ENCODE measurements at regions not wholly inside any gene's neighbourhood (a gene's known extent, or its start where the extent isn't known, plus 50 kb on each side); places are given as distances from the start of the nearest gene placed in this dataset.
"Not testable (repeated sequence)": the region's sequence is repeated elsewhere in the genome, so short reads cannot be mapped to it uniquely, and the experiment has no call there.

- no peaks in the 10 kb centered on the region for H3K36me3 Mint-ChIP-seq (ENCODE audit: low read depth)
- no peaks in the 10 kb centered on the region for H3K4me1 Mint-ChIP-seq
- H3K4me3 Mint-ChIP-seq = no peak overlapping the region
- ATAC-seq (no peak), DNase-seq (no peak)
- H3K27me3 Mint-ChIP-seq = no peaks in the 10 kb centered on the region
- CTCF ChIA-PET = no interaction called here
- H3K27ac Mint-ChIP-seq = no peak overlapping the region
- H3K9me3 Mint-ChIP-seq (ENCODE audit: low read depth) = no peaks in the 10 kb centered on the region
- intact Hi-C loops (cut with DNase I, micrococcal nuclease) = no loop called here
- POLR2A ChIA-PET = no interaction called here
Measured at GRCh38 chr3:145079436-145079835, 1081.5 kb downstream of the PLOD2 start.

GRCh38 chr3:145087038-145087437 lies 1073.9 kb downstream of the PLOD2 start:
- DNase-seq (no peak), ATAC-seq (no peak)
- POLR2A ChIA-PET = no interaction called here
- Mint-ChIP-seq H3K4me3 (no peak overlapping the region), H3K27me3 (no peaks in the 10 kb centered on the region), H3K27ac (no peak overlapping the region), H3K4me1 (no peaks in the 10 kb centered on the region), H3K36me3 (ENCODE audit: low read depth) (no peaks in the 10 kb centered on the region), H3K9me3 (ENCODE audit: low read depth) (no peaks in the 10 kb centered on the region)
- CTCF ChIA-PET = no interaction called here
- intact Hi-C loops (cut with DNase I, micrococcal nuclease) = no loop called here

GRCh38 chr3:145088917-145089316 lies 1072.1 kb downstream of the PLOD2 start:
- ATAC-seq = no peak
- CTCF ChIA-PET = no interaction called here
- Mint-ChIP-seq H3K36me3 (ENCODE audit: low read depth) (no peaks in the 10 kb centered on the region), H3K27me3 (no peaks in the 10 kb centered on the region), H3K4me3 (no peak overlapping the region), H3K27ac (no peak overlapping the region), H3K4me1 (no peaks in the 10 kb centered on the region), H3K9me3 (ENCODE audit: low read depth) (no peaks in the 10 kb centered on the region)
- no peak for DNase-seq
- intact Hi-C loops (cut with DNase I, micrococcal nuclease) = no loop called here
- POLR2A ChIA-PET = no interaction called here

- ChIA-PET CTCF (no interaction called here), POLR2A (no interaction called here)
- intact Hi-C loops (cut with DNase I, micrococcal nuclease) = no loop called here
- Mint-ChIP-seq H3K27ac (no peak overlapping the region), H3K9me3 (ENCODE audit: low read depth) (no peaks in the 10 kb centered on the region), H3K4me1 (no peaks in the 10 kb centered on the region), H3K4me3 (no peak overlapping the region), H3K36me3 (ENCODE audit: low read depth) (no peaks in the 10 kb centered on the region), H3K27me3 (no peaks in the 10 kb centered on the region)
- ATAC-seq (no peak), DNase-seq (no peak)
Measured at GRCh38 chr3:145089337-145089736, 1071.6 kb downstream of the PLOD2 start.

- no peaks in the 10 kb centered on the region for H3K27me3 Mint-ChIP-seq
- no peak for ATAC-seq
- POLR2A ChIA-PET = no interaction called here
- no peak overlapping the region for H3K4me3 Mint-ChIP-seq
- no peak overlapping the region for H3K27ac Mint-ChIP-seq
- CTCF ChIA-PET = no interaction called here
- no peaks in the 10 kb centered on the region for H3K4me1 Mint-ChIP-seq
- H3K9me3 Mint-ChIP-seq (ENCODE audit: low read depth) = no peaks in the 10 kb centered on the region
- no peaks in the 10 kb centered on the region for H3K36me3 Mint-ChIP-seq (ENCODE audit: low read depth)
- DNase-seq = no peak
- intact Hi-C loops (cut with DNase I, micrococcal nuclease) = no loop called here
Measured at GRCh38 chr3:145094355-145094941, 1066.5 kb downstream of the PLOD2 start.

GRCh38 chr3:145111141-145111540 lies 1049.8 kb downstream of the PLOD2 start:
- H3K4me3 Mint-ChIP-seq; intact Hi-C loops (cut with DNase I, micrococcal nuclease); H3K9me3 Mint-ChIP-seq (ENCODE audit: low read depth); H3K36me3 Mint-ChIP-seq (ENCODE audit: low read depth); POLR2A ChIA-PET; DNase-seq; ATAC-seq; H3K27ac Mint-ChIP-seq; H3K4me1 Mint-ChIP-seq; H3K27me3 Mint-ChIP-seq; CTCF ChIA-PET: not testable (repeated sequence)

GRCh38 chr3:145116769-145117168 lies 1044.2 kb downstream of the PLOD2 start:
- Mint-ChIP-seq H3K4me3 (no peak overlapping the region), H3K27ac (no peak overlapping the region), H3K4me1 (no peaks in the 10 kb centered on the region), H3K36me3 (ENCODE audit: low read depth) (no peaks in the 10 kb centered on the region), H3K9me3 (ENCODE audit: low read depth) (peaks cover 5% of the 10 kb centered on the region), H3K27me3 (no peaks in the 10 kb centered on the region)
- intact Hi-C loops (cut with DNase I, micrococcal nuclease) = no loop called here
- ATAC-seq = no peak
- ChIA-PET POLR2A (no interaction called here), CTCF (no interaction called here)
- no peak for DNase-seq

- ChIA-PET CTCF (no interaction called here), POLR2A (no interaction called here)
- no peaks in the 10 kb centered on the region for H3K36me3 Mint-ChIP-seq (ENCODE audit: low read depth)
- peaks cover 5% of the 10 kb centered on the region for H3K9me3 Mint-ChIP-seq (ENCODE audit: low read depth)
- no peak overlapping the region for H3K27ac Mint-ChIP-seq
- DNase-seq (no peak), ATAC-seq (no peak)
- H3K4me3 Mint-ChIP-seq = no peak overlapping the region
- no peaks in the 10 kb centered on the region for H3K27me3 Mint-ChIP-seq
- no peaks in the 10 kb centered on the region for H3K4me1 Mint-ChIP-seq
- intact Hi-C loops (cut with DNase I, micrococcal nuclease) = no loop called here
Measured at GRCh38 chr3:145118303-145118702, 1042.7 kb downstream of the PLOD2 start.

- Mint-ChIP-seq H3K27ac (no peak overlapping the region), H3K4me3 (no peak overlapping the region), H3K27me3 (no peaks in the 10 kb centered on the region), H3K36me3 (ENCODE audit: low read depth) (no peaks in the 10 kb centered on the region), H3K4me1 (no peaks in the 10 kb centered on the region), H3K9me3 (ENCODE audit: low read depth) (peaks cover 1% of the 10 kb centered on the region)
- DNase-seq (no peak), ATAC-seq (no peak)
- ChIA-PET CTCF (no interaction called here), POLR2A (no interaction called here)
- intact Hi-C loops (cut with DNase I, micrococcal nuclease) = no loop called here
Measured at GRCh38 chr3:145124900-145125678, 1035.9 kb downstream of the PLOD2 start.

- Mint-ChIP-seq H3K27me3 (no peaks in the 10 kb centered on the region), H3K27ac (no peak overlapping the region), H3K36me3 (ENCODE audit: low read depth) (no peaks in the 10 kb centered on the region), H3K9me3 (ENCODE audit: low read depth) (no peaks in the 10 kb centered on the region), H3K4me1 (no peaks in the 10 kb centered on the region), H3K4me3 (no peak overlapping the region)
- ChIA-PET CTCF (no interaction called here), POLR2A (no interaction called here)
- ATAC-seq (no peak), DNase-seq (no peak)
- intact Hi-C loops (cut with DNase I, micrococcal nuclease) = no loop called here
Measured at GRCh38 chr3:145133281-145133680, 1027.7 kb downstream of the PLOD2 start.

GRCh38 chr3:145134738-145135137 lies 1026.2 kb downstream of the PLOD2 start:
- Mint-ChIP-seq H3K27ac (no peak overlapping the region), H3K4me3 (no peak overlapping the region), H3K4me1 (no peaks in the 10 kb centered on the region), H3K9me3 (ENCODE audit: low read depth) (no peaks in the 10 kb centered on the region), H3K27me3 (no peaks in the 10 kb centered on the region), H3K36me3 (ENCODE audit: low read depth) (no peaks in the 10 kb centered on the region)
- ATAC-seq (no peak), DNase-seq (no peak)
- intact Hi-C loops (cut with DNase I, micrococcal nuclease) = no loop called here
- POLR2A ChIA-PET = interaction anchor here (0.6 kb wide), 1 partner anchor 155 kb away, joined by 3 read pairs; no protein-coding TSS in a partner anchor
- CTCF ChIA-PET = no interaction called here

- H3K27me3 Mint-ChIP-seq = no peaks in the 10 kb centered on the region
- H3K36me3 Mint-ChIP-seq (ENCODE audit: low read depth) = no peaks in the 10 kb centered on the region
- H3K4me3 Mint-ChIP-seq = no peak overlapping the region
- no peak for DNase-seq
- peaks cover 7% of the 10 kb centered on the region for H3K9me3 Mint-ChIP-seq (ENCODE audit: low read depth)
- intact Hi-C loops (cut with DNase I, micrococcal nuclease) = no loop called here
- H3K27ac Mint-ChIP-seq = no peak overlapping the region
- POLR2A ChIA-PET = no interaction called here
- H3K4me1 Mint-ChIP-seq = no peaks in the 10 kb centered on the region
- CTCF ChIA-PET = no interaction called here
- no peak for ATAC-seq
Measured at GRCh38 chr3:145144361-145144760, 1016.6 kb downstream of the PLOD2 start.

Data from activated CD4-positive, alpha-beta T cell treated with anti-CD3 and anti-CD28 coated beads for 36 hours (primary cell).